Kidney (tissue), 13 donors: ENCODE measurements at regions not wholly inside any gene's neighbourhood (a gene's known extent, or its start where the extent isn't known, plus 50 kb on each side); places are given as distances from the start of the nearest gene placed in this dataset.

Experiments
- DNase-seq, 5 donors: peaks; one replicate each; pipeline ENCODE4 v3.0.0-alpha.2; 2013 to 2020
- FAIRE-seq: peaks from 2 replicates; lab custom pipeline; 2012; peaks lifted over from hg19 to GRCh38; lab: Jason Lieb, UNC
- H3K27ac ChIP-seq, 2 donors: one replicate each; pipeline ENCODE4 v1.7.0; 2013; ENCODE audit warnings: low read depth in 2 of 2, low read length in 2 of 2, inconsistent platforms in 1 of 2
- H3K27me3 ChIP-seq: one replicate; pipeline ENCODE4 v1.7.1; 2013; ENCODE audit warnings: low read length, inconsistent platforms; ENCODE audit not compliant: control insufficient read depth, insufficient read depth
- H3K36me3 ChIP-seq, 3 donors: one replicate each; pipeline versions ENCODE4 v1.7.0 to v1.7.1; 2013; ENCODE audit warnings: low read length in 3 of 3, control low read depth in 1 of 3, inconsistent platforms in 1 of 3; ENCODE audit not compliant: insufficient read depth in 3 of 3, control insufficient read depth in 2 of 3
- H3K4me1 ChIP-seq, 3 donors: one replicate each; pipeline versions ENCODE4 v1.7.0 to v1.7.1; 2013; ENCODE audit warnings: low read length in 3 of 3, inconsistent platforms in 1 of 3, low read depth in 1 of 3; ENCODE audit not compliant: control insufficient read depth in 2 of 3, insufficient read depth in 2 of 3
- H3K4me3 ChIP-seq, 3 donors: one replicate each; pipeline versions ENCODE4 v1.7.0 to v1.8.1; 2013; ENCODE audit warnings: low read length in 3 of 3, control low read depth in 1 of 3, inconsistent platforms in 1 of 3
- H3K9ac ChIP-seq, 3 donors: one replicate each; pipeline versions ENCODE4 v1.7.0 to v1.7.1; 2013; ENCODE audit warnings: low read length in 3 of 3, control low read depth in 1 of 3, inconsistent platforms in 1 of 3
- H3K9me3 ChIP-seq, 3 donors: one replicate each; pipeline versions ENCODE4 v1.7.0 to v1.7.1; 2013; ENCODE audit warnings: low read length in 3 of 3, control low read depth in 1 of 3, inconsistent platforms in 1 of 3; ENCODE audit not compliant: control insufficient read depth in 2 of 3, insufficient read depth in 1 of 3
- intact Hi-C: fragments of 100-400 bp; cut with DNase I; formaldehyde crosslinking; loops from one replicate; pipeline ENCODE4 v1.11.1; 2022
- TF ChIP-seq, protein P1 (sequence below): IDR thresholded peaks from 3 replicates; pipeline ENCODE4 v1.5.1; 2012; ENCODE audit warnings: mild to moderate bottlenecking, moderate library complexity, borderline replicate concordance; ENCODE audit not compliant: insufficient read depth; ENCODE audit errors: extremely low read depth
- donor health status: control.
- donor health status: control.
- donor health status: control.
- donor health status: control.
- donor health status: control.
- donor health status: DM: yes; HTN: yes; CAD: no.
- donor health status: Normal renal cell carcinoma (clear cell type).

DNA sequence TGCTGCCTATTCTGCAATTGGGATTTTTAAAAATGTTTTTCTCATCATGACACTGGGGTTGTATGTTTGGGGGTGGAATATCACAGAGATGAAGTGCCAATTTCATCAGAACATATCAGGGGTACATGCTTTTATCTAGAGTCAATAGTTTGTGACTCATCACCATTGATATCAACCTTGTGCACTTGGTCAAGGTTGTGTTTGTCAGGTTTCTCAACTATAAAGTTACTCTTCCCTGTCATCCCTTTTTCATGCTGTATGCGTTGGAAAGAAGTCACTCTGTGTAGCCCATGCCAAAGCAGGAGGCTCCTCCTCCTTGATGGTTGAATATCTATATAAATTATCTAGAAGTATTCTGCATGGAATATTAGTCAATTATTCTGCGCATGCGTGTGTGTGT is 145.4 kb upstream of the TSHZ2 start:
- no peak for DNase-seq
- no peak overlapping the region for H3K9ac ChIP-seq
- FAIRE-seq = no peak
- no peak overlapping the region for H3K4me3 ChIP-seq
- TF ChIP-seq, protein P1, sequence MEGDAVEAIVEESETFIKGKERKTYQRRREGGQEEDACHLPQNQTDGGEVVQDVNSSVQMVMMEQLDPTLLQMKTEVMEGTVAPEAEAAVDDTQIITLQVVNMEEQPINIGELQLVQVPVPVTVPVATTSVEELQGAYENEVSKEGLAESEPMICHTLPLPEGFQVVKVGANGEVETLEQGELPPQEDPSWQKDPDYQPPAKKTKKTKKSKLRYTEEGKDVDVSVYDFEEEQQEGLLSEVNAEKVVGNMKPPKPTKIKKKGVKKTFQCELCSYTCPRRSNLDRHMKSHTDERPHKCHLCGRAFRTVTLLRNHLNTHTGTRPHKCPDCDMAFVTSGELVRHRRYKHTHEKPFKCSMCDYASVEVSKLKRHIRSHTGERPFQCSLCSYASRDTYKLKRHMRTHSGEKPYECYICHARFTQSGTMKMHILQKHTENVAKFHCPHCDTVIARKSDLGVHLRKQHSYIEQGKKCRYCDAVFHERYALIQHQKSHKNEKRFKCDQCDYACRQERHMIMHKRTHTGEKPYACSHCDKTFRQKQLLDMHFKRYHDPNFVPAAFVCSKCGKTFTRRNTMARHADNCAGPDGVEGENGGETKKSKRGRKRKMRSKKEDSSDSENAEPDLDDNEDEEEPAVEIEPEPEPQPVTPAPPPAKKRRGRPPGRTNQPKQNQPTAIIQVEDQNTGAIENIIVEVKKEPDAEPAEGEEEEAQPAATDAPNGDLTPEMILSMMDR = no peak
- H3K9me3 ChIP-seq = no peaks in the 10 kb centered on the region
- no peaks in the 10 kb centered on the region for H3K36me3 ChIP-seq
- no peaks in the 10 kb centered on the region for H3K4me1 ChIP-seq
- intact Hi-C loops = no loop called here
- no peak overlapping the region for H3K27ac ChIP-seq
- no peaks in the 10 kb centered on the region for H3K27me3 ChIP-seq

DNA sequence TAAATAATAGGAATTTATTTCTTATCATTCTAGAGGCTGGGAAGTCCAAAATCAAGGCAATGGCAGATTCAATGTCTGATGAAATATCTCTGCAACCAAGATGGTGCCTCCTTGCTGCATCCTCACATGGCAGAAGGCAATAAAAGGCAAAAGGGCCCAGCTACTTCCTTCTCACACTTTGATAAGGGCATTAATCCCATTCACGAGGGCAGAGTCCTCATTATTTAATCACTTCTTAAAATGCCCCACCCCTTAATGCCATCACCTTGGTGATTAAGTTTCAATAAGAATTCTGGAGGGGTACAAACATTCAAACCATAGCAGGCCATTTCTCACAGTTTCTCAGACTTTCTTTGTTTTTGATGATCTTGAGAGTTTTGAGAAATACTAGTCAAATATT is 145.8 kb upstream of the TSHZ2 start:
- no peaks in the 10 kb centered on the region for H3K36me3 ChIP-seq
- H3K27me3 ChIP-seq = no peaks in the 10 kb centered on the region
- intact Hi-C loops = no loop called here
- no peaks in the 10 kb centered on the region for H3K4me1 ChIP-seq
- H3K4me3 ChIP-seq = no peak overlapping the region
- no peak overlapping the region for H3K27ac ChIP-seq
- H3K9me3 ChIP-seq = no peaks in the 10 kb centered on the region
- H3K9ac ChIP-seq = no peak overlapping the region
- no peak for FAIRE-seq
- TF ChIP-seq, protein P1 = no peak
- no peak for DNase-seq

DNA sequence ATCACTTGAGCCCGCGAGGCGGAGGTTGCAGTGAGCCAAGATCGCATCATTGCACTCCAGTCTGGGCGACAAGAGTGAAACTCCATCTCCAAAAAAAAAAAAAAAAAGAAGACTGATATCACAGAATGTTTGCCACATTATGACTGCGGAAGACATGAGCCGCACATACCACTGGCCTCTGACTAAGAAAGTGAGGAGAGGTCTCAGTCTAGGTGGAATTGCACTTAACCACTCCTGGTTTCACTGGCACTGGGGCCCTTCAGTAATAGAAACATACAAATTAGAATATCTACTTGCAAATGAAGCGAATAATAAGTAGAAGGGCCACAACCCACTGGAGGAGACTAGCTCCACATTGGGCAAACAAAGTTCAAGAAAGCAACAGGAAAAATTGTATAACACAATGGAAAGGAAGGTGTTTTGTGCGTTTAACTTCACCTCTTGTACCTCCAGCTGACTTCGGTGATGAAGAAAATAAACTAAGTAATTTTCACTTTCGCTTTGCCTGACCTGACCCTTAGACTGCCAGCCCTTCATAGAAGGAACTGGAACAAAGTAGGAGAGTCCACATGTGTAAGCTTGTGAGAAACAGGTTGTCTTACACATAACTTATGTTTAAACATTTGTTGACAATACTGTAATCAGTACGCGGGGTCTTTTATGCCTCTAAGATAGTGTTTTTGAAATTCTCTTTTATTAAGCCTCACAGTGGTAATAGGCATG is 147.5 kb upstream of the TSHZ2 start:
- TF ChIP-seq, protein P1 = no peak
- Histone ChIP-seq H3K4me3 (no peak overlapping the region), H3K9me3 (no peaks in the 10 kb centered on the region), H3K27me3 (no peaks in the 10 kb centered on the region), H3K36me3 (no peaks in the 10 kb centered on the region), H3K27ac (no peak overlapping the region), H3K9ac (no peak overlapping the region), H3K4me1 (no peaks in the 10 kb centered on the region)
- intact Hi-C loops = no loop called here
- DNase-seq = no peak
- FAIRE-seq = no peak

DNA sequence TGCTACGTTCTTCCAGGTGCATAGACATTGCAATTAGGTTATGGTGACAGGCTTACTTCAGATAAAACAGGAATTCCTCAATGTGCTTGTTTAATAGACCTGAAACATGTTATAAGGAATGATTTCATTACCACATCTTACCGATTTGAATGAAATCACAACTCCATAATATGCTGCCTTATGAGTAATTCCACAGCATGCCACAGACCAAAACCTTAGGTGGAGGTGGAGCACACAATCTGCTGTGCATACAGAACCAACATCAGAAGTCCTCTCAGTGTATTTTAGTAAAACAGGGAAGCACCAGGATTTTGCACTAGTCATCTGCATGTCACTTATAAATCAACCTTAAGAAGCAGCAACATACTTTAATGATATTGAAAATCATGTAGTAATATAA is 148.9 kb upstream of the TSHZ2 start:
- DNase-seq (no peak), FAIRE-seq (no peak)
- Histone ChIP-seq H3K9me3 (no peaks in the 10 kb centered on the region), H3K9ac (no peak overlapping the region), H3K27me3 (no peaks in the 10 kb centered on the region), H3K4me1 (no peaks in the 10 kb centered on the region), H3K27ac (no peak overlapping the region), H3K4me3 (no peak overlapping the region), H3K36me3 (no peaks in the 10 kb centered on the region)
- intact Hi-C loops = no loop called here
- TF ChIP-seq, protein P1 = no peak
